NAMALWA (cell line): ENCODE measurements at regions not wholly inside any gene's neighbourhood (a gene's known extent, or its start where the extent isn't known, plus 50 kb on each side); places are given as distances from the start of the nearest gene placed in this dataset.

Experiments used
- DNase-seq: peaks from one replicate; pipeline ENCODE4 v3.0.0-alpha.2; 2015; ENCODE audit warnings: low spot score

DNA sequence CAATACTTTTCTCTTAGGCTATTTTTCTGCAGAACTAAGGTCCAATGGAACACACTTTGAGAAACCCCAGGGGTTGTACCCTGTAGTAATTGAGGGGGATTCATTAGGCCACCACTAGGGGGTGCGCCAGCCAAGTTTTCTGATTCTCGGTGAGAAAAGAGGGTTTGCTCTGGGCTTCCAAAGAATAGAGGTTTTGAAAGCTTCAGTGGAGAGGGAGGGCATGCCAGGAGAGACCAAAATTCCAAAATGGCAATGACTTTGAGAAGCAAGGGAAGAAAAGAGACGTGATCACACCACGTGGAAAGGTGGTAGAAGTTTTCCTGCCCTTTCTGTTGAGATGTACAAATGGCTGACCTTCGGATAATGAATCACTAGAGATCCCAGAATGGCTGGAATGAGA is 323.3 kb downstream of the RPS6KC1 start:
- peak; percentile 69 for DNase-seq

DNA sequence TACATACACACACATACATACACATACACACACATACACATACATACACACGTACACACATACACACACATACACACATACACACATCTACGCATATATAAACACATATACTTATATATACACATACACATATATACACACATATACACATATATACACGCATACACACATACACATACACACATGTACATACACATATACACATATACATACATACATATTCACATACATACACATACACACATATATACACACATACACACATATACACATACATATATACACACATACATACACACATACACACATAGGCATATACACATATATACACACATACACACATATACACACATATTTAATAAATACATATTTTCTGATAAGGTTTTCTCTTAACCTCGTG is 324.0 kb downstream of the RPS6KC1 start:
- no peak for DNase-seq

DNA sequence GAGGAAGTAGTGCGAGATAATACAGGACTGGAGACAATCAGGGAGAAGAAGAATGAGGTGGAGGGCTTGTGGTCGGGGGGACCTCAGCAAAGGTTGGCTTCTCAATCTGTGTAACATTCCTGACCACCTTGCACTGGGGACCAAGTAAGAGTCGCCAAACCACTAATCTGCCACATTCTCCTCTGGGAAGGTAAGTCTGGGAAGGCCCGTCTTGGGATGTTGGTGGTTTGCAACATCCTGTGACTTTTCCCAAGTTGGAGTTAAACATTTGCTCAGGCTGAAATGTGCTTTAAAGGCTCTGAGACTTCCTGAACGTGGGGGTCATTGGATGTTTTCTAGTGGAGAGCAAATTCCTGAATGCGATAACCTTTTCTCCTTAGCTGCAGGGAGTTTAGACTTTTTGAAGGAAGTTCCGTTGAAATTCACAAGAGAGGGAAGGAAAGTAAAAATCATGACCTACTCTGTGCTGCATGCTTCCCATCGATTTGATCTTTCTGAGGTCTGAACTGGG is 325.9 kb downstream of the RPS6KC1 start:
- no peak for DNase-seq

DNA sequence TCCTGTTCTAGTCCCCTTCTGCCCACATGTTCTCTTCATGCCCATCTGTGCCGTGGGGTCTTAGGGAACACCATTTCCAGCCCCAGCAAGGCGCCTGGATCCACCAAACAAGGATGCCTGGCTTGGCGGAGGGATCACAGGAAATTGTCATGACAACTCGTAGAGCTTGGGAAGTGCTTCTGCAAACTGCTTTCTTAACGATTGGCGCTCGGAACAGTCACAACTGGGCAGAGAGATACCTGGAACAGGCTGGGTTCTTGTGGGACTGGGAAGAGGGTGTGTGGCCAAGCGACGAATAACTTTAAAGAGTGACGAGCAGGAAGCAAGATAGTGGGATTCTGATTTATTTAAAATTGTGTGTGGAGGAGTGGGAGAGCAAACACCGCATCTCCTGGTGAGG is 329.8 kb downstream of the RPS6KC1 start:
- DNase-seq: no peak

DNA sequence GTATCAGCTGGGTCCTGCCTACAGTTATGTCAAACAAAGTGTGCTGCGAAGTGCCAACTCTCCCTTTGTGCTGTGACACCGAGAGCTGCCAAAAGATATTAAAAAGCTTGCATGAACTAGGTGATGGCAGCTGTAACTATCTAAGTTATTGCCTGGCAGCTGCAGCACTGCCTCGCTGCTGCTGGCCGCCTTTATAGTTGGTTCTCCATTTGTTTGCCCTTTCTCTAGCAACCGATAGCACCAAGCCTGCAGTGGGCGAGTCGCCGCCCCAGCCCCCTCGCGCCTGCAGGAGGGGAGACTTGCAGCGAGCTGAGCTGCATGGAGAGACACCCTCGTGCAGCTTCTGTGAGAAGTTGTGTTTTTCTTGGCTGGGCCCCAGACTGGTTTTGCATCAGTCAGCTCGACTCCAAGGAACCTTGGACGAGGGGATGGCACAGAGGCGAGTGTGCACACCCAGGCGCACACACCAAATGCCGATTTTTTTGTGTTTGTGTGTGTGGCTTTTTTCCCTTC is 330.6 kb downstream of the RPS6KC1 start:
- DNase-seq: no peak

DNA sequence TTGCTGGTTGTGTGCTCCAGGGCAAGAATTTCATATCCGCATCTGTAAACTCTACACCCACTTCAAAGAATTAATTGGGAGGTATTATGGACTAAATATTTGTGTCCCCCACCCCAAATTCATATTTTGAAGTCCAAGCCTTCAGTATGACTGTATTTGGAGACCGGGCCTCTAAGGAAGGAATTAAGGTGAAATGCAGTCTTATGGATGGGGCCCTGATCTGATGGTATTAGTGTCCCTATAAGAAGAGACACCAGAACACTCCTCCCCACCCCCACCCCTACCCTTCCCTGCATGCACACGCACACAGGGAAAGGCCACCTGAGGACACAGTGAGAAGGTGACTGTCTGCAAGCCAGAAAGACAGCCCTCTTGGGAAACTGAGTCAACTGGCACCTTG is 332.4 kb downstream of the RPS6KC1 start:
- DNase-seq: no peak

DNA sequence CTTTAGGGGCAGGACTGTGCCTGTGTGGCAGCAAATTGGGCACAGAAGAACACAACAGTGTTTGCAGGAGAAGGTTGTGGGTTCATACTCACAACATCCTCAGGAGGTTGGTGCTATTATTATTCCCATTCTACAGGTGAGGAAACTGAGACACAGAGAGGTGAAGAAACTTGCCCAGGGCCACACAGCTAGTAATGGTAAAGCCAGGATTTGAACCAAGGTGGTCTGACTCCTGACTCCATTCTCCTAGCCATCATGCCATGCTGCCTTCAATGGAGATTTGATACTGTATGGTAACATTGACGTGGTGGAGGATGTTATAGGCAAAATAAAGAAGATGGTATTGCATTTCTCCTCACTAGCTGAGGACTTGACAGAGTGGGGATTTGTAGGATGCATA is 334.2 kb downstream of the RPS6KC1 start:
- no peak for DNase-seq

DNA sequence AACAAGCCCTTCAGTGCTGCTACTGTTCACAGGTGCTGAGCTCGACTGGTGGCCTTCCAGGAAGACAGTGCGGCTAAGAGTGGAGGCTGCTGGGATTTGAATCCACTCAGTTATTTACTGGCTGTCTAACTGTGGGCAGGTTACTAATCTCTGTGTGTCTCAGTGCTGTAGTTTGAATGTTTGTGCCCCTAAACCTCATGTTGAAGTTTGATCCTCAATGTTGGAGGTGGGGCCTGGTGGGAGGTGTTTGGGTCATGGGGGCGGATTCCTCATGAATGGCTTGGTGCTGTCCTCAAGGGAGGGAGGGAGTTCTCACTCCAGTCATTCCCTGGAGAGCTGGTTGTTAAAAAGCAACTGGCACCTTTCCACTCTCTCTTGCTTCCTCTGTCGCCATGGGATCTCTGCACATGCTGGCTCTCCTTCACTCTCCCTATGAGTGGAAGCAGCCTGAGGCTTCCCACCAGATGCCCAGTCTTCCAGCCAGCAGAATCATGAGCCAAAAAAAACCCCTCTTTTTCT is 334.8 kb downstream of the RPS6KC1 start:
- DNase-seq: no peak

DNA sequence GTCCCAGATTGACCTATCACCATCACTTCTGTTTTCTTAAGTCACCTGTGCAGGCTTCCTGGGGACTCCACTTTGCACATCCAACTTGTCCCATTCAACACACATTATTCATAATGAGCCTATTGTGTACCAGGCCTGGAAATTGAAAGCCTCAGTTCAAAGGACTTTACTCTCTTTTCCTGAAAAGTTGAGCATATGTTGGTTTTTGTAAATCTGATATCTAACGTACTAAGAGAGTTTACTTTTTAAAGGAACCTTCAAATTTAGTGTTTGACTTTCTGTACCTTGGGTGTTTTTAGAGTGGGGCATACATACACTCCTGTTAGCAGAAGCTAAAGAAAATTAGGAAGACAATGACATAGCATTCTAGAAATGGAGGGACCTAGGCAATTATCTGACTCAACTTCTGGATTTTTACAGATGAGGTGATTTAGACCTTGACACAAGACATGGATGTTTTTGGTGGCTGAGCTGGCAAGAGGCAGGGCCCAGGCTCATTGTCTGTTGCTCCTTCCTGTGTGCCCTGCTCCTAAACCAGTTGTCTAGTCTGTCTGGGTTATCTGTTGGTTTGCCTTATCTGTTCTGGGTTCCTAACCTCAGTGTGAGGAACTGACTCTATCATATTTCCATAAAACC is 336.5 kb downstream of the RPS6KC1 start:
- no peak for DNase-seq

DNA sequence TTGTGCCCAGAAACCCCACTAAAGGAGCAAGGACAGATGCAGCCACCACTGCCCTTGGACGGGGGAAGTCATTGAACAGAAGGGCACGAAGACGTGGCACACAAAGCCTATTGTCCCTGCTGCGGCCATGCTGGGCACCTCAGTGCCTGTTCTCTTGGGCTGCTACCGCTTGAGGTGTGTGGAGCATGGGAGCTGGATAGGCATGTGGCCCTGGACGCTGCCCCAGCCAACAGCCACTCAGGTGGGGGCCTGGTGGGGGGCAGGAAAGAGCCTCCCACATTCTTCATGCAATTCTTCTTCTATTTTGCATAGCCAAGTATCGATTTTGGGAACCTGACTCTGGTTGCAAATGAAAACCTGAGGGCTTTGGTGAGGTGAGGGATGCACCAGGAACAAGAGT is 337.2 kb downstream of the RPS6KC1 start:
- no peak for DNase-seq

DNA sequence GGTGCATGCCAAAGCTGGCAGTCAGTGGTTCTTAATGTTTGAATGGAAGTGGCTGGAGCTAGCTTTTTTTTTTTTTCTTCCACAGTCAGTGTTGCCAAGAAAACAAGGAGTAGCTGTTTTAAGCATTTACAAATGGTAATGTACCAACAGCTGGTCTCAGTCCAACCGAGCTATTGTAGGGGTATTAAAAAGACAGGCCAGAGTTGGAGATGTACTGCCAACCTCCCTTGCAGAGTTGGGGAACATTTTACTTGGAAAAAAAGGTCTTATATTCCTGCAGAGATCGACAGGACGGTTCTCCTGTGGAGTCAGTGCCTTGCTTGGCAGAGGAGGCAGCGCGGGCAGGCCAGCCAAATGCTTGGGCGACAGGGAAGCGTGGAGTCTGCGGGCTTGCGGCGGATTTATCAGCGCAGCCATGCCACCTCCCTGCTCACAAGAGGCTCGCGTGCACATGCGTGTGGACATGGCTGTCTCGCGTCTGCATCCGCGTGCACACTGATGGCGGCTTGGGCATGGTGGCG is 338.1 kb downstream of the RPS6KC1 start:
- DNase-seq: no peak

DNA sequence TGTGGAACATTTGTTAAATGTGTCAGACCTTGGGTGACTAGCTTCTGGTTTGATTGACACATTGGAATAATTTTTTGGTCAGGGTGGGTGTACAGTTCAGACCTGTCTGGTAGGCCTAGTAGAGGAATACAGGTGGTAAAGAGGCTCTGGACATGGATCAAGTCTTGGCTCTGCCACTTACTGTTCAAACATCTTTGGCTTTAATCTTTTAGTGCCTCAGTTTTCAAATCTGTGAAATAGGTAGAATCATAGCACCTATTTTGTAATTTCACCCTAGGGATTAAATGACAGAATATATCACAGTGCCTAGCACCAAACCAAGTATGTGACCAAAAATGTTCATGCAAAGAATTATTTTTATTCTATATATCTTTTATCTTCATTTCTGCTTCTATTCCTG is 340.4 kb downstream of the RPS6KC1 start:
- no peak for DNase-seq

DNA sequence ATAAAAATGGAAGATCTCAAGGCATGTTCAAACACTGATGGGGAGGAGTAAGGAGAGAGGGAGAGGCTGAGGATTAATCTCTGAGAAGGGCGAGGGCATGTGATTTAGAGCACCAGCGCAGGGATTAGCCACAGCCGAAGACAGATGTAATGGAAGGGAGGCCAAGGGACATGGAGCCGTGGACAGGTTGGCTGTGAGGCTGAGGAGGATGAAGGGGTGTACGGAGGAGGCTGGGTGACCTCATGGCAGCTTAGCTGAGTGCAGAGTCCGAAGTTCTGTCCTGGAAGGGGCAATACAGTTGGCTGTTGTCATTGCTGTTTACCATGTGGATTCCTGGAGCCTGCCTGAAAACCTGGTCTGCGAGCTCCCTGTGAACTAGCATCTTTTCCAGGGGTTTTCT is 342.8 kb downstream of the RPS6KC1 start:
- no peak for DNase-seq

DNA sequence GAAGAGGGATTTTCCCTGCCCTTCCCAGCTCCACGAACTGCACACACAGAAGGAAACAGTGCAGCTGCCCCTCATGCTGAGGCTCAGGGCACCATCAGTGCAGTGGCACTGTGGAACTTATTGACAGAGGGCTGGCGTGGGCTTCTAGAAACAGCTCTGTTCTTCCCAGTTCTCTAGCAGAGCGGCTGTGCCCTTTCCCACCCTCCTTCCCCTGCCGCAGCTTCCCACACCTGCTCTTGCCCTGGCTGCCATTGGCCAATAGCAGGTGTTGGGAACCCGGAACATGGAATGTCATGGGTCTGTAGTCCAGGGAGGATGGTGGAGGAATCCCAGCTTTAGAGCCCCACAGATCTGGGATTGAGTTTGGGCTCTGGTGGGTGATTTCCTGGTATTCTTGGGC is 343.8 kb downstream of the RPS6KC1 start:
- no peak for DNase-seq

DNA sequence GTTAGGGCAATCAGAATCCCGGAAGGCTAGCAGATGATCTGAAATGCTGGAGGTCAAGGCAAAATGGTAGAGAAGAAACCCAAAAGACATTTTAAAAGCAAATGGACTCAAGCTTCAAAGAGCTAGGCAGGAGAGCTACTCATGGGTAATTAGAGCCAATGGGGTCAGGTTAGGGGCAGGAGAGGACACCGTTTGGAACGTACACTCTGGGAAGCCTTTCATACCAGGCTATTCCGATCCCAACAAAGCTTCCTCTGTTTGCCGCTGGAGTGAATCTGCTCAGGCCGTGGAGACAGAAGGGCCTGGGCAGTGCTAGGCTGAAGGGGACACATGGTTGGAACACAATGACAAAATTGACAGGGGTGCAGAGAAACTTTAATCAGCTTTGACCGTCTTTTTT is 346.6 kb downstream of the RPS6KC1 start:
- DNase-seq: no peak

DNA sequence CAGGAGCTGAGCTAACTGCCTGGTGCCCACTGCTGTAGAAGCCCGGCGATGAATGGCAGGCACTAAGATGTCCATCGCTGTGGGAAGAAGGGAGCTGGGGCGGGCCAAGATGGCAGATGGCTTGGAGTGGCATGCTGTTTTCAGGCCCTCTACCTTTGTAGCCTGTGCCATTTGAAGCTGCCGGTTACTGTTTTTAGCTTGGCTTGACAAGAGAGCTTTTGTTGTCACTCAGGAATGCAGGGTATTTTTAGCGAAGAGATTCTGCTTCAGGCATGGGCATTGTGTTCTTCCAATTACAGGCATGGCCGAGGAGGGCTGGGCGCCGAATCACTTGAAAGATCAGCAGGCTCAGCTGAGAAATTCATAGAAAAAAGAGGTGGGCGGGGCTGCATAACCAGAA is 348.7 kb downstream of the RPS6KC1 start:
- no peak for DNase-seq

DNA sequence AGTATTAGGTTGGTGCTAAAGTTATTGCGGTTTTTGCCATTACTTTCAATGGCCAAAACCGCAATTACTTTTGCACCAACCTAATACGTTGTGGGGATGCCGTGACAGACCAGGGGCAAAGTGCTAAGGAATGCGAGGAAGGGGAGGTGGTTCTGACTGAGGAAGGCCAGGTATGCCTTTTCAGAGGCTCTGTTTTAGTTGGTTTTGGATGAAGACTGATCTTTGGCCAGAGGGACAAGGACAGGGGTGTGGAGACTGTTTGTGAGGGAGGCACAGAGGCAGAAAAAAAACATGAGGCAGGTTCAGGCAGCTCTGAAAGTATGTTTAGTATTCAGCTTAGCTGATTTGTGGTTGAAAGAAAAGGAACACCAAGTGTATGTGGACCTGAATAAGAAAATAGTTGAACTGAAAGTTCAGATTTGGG is 358.2 kb downstream of the RPS6KC1 start:
- no peak for DNase-seq

DNA sequence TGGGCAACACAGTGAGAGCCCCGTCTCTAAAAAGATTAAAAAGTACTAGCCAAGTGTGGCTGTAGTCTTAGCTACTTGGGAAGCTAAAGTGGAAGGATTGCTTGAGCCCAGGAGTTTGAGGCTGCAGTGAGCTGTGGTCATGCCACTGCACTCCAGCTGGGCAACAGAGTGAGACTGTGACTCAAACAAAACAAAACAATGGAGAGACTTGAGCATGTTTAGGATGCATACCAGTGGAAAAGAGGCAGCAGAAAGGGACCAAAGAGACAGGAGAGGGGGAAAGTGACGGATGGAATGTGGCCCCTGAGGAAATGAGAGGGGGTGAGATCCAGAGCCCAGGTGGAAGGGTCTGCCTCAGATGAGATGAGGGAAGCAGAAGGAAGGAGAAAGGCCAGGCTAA is 358.9 kb downstream of the RPS6KC1 start:
- no peak for DNase-seq

DNA sequence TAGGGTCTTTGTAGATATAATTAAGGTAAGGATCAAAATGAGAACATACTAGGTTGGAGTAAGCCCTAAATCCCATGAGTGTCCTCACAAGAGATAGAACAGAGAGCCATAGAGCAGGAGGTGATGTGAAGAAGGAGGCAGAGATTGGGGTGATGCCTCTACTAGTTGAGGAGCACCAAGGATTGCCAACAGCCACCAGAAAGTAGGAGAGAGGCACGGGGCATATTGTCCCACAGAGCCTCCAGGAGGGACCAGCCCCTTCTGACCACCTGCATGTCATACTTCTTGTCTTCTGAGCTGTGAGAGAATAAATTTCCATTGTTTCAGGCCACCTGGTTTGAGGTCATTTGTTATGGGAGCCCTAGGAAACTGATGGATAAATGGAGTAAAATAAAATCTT is 363.3 kb downstream of the RPS6KC1 start:
- DNase-seq: no peak

DNA sequence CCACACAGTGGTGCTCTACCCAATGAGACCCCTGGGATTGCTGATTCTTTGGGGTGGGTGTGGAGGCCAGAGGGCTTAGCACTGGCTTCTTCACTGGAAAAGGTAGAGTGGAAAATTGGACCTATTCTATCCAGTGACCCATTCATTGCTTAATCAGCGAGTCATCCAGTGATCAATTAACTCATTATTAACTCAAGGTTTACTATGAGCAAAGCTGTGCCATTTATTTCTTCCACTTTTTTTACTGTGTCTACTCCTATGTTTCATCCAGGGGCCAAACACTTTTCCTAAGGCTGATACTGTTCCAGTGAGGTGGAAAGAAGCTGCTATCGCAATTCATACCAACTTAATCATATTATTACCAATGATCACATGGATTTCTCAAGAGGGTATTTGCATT is 363.9 kb downstream of the RPS6KC1 start:
- no peak for DNase-seq

DNA sequence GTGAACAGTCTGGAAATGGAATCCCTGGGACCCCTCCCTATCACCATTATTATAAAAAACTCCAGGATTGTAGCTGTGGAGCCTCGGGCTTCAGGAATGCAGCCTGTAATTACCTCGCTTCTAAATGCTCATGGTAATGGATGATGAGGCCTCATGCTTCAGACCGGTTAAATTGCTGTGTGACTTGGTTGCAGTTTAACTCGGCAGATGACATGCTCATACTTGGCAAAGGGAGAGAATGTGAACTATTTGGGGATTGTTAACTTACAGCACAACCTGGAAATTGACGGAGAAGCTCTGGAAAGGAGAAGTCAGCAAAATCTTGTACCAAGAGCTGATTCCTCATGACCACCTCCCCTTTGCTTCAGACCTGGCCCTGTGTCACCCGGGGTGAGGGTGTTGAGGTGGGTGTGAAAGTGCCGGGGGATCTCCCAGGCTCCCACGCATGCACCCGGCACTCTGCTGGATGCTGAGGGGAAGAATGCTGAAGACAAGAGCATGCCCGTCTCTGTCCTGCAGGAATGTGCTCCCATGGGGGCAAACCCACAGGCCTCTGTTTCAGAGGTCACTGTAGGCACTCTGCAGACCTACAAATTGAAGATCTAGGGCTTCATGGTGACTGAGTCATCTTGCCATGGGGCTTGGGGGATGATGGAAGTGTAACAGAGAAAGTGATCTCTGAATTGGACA is 364.8 kb downstream of the RPS6KC1 start:
- DNase-seq: no peak

DNA sequence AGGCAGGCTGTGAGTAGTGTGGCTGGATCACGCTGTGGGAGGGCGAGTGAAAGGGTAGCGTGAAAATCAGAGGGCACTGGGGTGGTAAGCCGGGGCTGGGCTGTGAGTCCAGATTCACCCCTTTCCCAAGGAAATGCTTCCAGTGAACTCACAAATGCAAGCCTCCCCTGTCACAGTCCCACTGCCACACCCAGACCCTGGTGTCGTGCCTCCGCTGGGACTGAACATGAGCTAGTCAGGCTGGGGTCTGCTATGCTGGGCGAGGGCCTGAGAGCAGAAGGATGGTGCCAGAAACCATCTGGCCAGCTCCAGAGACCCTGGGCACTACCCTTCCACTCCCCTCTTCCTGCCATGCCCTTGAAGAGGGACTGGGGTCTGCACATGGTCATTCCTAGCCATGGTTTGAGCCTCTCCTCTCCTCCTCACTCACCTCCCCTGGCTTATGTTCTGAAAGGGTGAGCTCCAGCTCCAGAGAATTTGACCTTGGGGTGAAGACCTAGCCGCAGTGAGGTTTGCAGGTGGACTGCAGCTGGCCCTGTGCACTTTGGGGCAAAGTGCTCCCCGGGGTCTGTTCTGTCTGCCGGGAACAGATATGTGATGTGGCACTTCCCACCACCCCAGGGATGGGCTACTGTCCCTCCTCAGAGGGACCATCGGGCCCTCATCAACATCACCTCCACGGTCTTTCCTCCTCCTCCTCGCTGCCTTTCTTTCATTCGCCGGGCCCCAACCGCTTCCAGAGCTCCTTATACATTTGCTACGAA is 365.6 kb downstream of the RPS6KC1 start:
- no peak for DNase-seq
